ENCODE measurements at regions not wholly inside any gene's neighbourhood (a gene's known extent, or its start where the extent isn't known, plus 50 kb on each side); places are given as distances from the start of the nearest gene placed in this dataset.

DNA sequence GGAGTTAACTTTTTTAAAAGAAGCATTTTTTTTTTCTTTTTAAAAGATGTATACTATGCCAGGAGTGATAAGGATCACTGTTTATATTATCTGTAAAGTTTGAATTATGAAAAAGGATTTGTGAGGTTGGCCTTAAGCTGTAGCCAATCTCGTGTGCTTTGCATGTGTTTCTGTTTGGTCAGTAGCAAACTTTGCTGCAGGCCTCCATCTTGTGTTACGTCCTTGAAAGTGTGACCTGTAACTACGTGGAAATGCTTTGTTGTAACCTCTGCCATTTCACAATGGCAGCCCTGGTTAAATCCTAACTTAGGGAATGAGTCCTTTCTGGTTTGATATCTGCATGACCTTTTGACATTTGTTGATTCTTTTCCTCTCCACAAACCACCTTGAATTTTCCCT, 1345.6 kb downstream of the NSUN3 start:
- ChIA-PET POLR2A (ENCODE audit: unreplicated experiment) (no interaction called here), CTCF (no interaction called here)
- Histone ChIP-seq H3K27me3 (ENCODE audit: low read length) (no peaks in the 10 kb centered on the region), H3K79me2 (ENCODE audit: low read length) (no peaks in the 10 kb centered on the region), H3K9ac (ENCODE audit: low read length) (no peak overlapping the region), H3F3A (ENCODE audit: low read length, unreplicated experiment) (no peaks in the 10 kb centered on the region), H3K9me2 (replicated peaks; ENCODE audit: low read length) (no peaks in the 10 kb centered on the region), H3K4me1 (ENCODE audit: insufficient read depth, low read length) (no peaks in the 10 kb centered on the region), H3K4me2 (ENCODE audit: low read length) (no peak overlapping the region), H3K27ac (ENCODE audit: low read length) (no peak overlapping the region), H4K20me1 (ENCODE audit: low read length) (no peaks in the 10 kb centered on the region), H2AFZ (ENCODE audit: low read length) (no peak overlapping the region), H3K9me3 (ENCODE audit: low read length) (no peaks in the 10 kb centered on the region), H3K4me3 (ENCODE audit: low read length) (no peak overlapping the region), H3K36me3 (ENCODE audit: low read depth, low read length) (no peaks in the 10 kb centered on the region)
- DNase-seq (no peak), ATAC-seq (no peak)
- BruUV-seq (replicated peaks), result no TSS peak
- intact Hi-C loops (cut with micrococcal nuclease), result no loop called here
- TF ChIP-seq EZH2 (IDR thresholded peaks at IDR 0.05; ENCODE audit: low read length, unreplicated experiment), result no peak
- TF ChIP-seq EZH2phosphoT487 (IDR thresholded peaks at IDR 0.05; ENCODE audit: borderline replicate concordance, low read length), result no peak
- TF ChIP-seq, protein P1, sequence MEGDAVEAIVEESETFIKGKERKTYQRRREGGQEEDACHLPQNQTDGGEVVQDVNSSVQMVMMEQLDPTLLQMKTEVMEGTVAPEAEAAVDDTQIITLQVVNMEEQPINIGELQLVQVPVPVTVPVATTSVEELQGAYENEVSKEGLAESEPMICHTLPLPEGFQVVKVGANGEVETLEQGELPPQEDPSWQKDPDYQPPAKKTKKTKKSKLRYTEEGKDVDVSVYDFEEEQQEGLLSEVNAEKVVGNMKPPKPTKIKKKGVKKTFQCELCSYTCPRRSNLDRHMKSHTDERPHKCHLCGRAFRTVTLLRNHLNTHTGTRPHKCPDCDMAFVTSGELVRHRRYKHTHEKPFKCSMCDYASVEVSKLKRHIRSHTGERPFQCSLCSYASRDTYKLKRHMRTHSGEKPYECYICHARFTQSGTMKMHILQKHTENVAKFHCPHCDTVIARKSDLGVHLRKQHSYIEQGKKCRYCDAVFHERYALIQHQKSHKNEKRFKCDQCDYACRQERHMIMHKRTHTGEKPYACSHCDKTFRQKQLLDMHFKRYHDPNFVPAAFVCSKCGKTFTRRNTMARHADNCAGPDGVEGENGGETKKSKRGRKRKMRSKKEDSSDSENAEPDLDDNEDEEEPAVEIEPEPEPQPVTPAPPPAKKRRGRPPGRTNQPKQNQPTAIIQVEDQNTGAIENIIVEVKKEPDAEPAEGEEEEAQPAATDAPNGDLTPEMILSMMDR (conservative IDR thresholded peaks at IDR 0.05; ENCODE audit: low read depth, low read length), result no peak

DNA sequence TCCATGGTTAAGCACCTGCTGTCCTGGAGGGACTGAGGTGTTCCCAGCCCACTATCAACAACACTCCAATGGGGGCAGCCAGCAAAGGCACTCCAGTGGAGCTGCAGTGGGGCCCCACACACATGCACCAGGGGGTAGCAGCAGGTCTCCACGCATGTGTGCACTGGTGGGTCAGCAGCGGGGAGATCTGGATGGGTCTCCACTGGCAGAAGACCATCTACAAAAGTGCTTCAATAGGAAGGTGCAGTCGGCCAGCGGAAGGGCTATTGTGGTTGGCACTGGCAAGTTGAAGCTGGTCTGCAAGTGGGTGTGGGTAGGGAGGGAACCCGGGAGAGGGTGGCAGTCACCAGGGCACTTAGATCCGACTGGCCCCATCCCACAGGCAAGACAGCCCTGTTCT, 1355.4 kb downstream of the NSUN3 start:
- no peak overlapping the region for H3K9ac ChIP-seq (ENCODE audit: low read length)
- no peaks in the 10 kb centered on the region for H3K36me3 ChIP-seq (ENCODE audit: low read depth, low read length)
- H2AFZ ChIP-seq (ENCODE audit: low read length), result no peak overlapping the region
- no peaks in the 10 kb centered on the region for H3K4me1 ChIP-seq (ENCODE audit: insufficient read depth, low read length)
- H3K9me3 ChIP-seq (ENCODE audit: low read length), result no peaks in the 10 kb centered on the region
- DNase-seq, result no peak
- no peak overlapping the region for H3K4me3 ChIP-seq (ENCODE audit: low read length)
- no peaks in the 10 kb centered on the region for H4K20me1 ChIP-seq (ENCODE audit: low read length)
- no TSS peak for BruUV-seq (replicated peaks)
- H3K27me3 ChIP-seq (ENCODE audit: low read length), result no peaks in the 10 kb centered on the region
- H3K9me2 ChIP-seq (replicated peaks; ENCODE audit: low read length), result no peaks in the 10 kb centered on the region
- no peak for ATAC-seq
- POLR2A ChIA-PET (ENCODE audit: unreplicated experiment), result no interaction called here
- no peak overlapping the region for H3K4me2 ChIP-seq (ENCODE audit: low read length)
- CTCF ChIA-PET, result no interaction called here
- no peak for TF ChIP-seq EZH2phosphoT487 (IDR thresholded peaks at IDR 0.05; ENCODE audit: borderline replicate concordance, low read length)
- H3K27ac ChIP-seq (ENCODE audit: low read length), result no peak overlapping the region
- intact Hi-C loops (cut with micrococcal nuclease), result no loop called here
- H3F3A ChIP-seq (ENCODE audit: low read length, unreplicated experiment), result no peaks in the 10 kb centered on the region
- no peaks in the 10 kb centered on the region for H3K79me2 ChIP-seq (ENCODE audit: low read length)

DNA sequence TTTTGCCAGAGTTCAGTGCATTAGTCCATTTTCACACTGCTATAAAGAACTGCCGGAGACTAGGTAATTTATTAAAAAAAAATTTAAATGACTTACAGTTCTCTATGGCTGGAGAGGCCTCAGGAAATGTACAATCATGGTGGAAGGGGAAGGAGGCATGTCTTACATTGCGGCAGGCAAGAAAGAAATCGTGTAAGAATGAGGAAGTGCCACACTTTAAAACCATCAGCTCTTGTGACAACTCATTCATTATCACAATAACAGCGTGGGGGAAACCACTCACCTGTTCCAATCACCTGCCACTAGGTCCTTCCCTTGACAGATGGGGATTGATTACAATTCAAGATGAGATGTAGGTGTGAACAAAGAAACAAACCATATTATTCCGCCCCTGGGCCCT, 1361.4 kb downstream of the NSUN3 start:
- Histone ChIP-seq H3K4me3 (ENCODE audit: low read length) (no peak overlapping the region), H3K79me2 (ENCODE audit: low read length) (no peaks in the 10 kb centered on the region), H3K27ac (ENCODE audit: low read length) (no peak overlapping the region), H3K36me3 (ENCODE audit: low read depth, low read length) (no peaks in the 10 kb centered on the region), H3K4me1 (ENCODE audit: insufficient read depth, low read length) (no peaks in the 10 kb centered on the region), H3K27me3 (ENCODE audit: low read length) (no peaks in the 10 kb centered on the region), H3K9me2 (replicated peaks; ENCODE audit: low read length) (no peaks in the 10 kb centered on the region), H3K9me3 (ENCODE audit: low read length) (no peaks in the 10 kb centered on the region), H3F3A (ENCODE audit: low read length, unreplicated experiment) (no peaks in the 10 kb centered on the region), H3K9ac (ENCODE audit: low read length) (no peak overlapping the region), H4K20me1 (ENCODE audit: low read length) (no peaks in the 10 kb centered on the region), H2AFZ (ENCODE audit: low read length) (no peak overlapping the region), H3K4me2 (ENCODE audit: low read length) (no peak overlapping the region)
- no TSS peak for BruUV-seq (replicated peaks)
- ATAC-seq (no peak), DNase-seq (no peak)
- intact Hi-C loops (cut with micrococcal nuclease), result no loop called here
- POLR2A ChIA-PET (ENCODE audit: unreplicated experiment), result no interaction called here
- TF ChIP-seq EZH2 (IDR thresholded peaks at IDR 0.05; ENCODE audit: low read length, unreplicated experiment) (no peak), EZH2phosphoT487 (IDR thresholded peaks at IDR 0.05; ENCODE audit: borderline replicate concordance, low read length) (no peak)
- TF ChIP-seq, protein P1 (conservative IDR thresholded peaks at IDR 0.05; ENCODE audit: low read depth, low read length), result no peak
- CTCF ChIA-PET, result no interaction called here

Measured in PC-3 (cell line).